ENCODE measurements at regions not wholly inside any gene's neighbourhood (a gene's known extent, or its start where the extent isn't known, plus 50 kb on each side); places are given as distances from the start of the nearest gene placed in this dataset.
A peak's percentile ranks its signal among the peaks of the same experiment; 100 is the strongest.

- BruUV-seq (replicated peaks), result no TSS peak
Measured at GRCh38 chr12:58386136-58386535, 444.8 kb downstream of the ATP23 start.

More at GRCh38 chr12:58386136-58386535, 444.8 kb downstream of the ATP23 start:
- dilution Hi-C loops (cut with HindIII; ENCODE audit: low sequenced_read_pairs, unreplicated experiment), result no loop called here
- Histone ChIP-seq H3K9me3 (ENCODE audit: control insufficient read depth, insufficient read depth, low read length) (no peaks in the 10 kb centered on the region), H3K4me1 (ENCODE audit: control insufficient read depth, insufficient read depth, low read length) (peaks cover 7% of the 10 kb centered on the region; the same call in 1 of the 2 replicates), H2BK20ac (ENCODE audit: low read depth, low read length) (peak overlapping the region; percentile 54; the same call in 1 of the 2 replicates), H3K4ac (ENCODE audit: low read depth, low read length) (peak overlapping the region; percentile 54), H4K91ac (ENCODE audit: insufficient read depth, low read depth, low read length) (no peak overlapping the region), H3K9me1 (ENCODE audit: insufficient read depth, low read length) (no peaks in the 10 kb centered on the region), H2AK9ac (replicated peaks; ENCODE audit: low read depth, low read length, poor library complexity) (no peak overlapping the region), H2AK5ac (ENCODE audit: low read depth, low read length) (peak overlapping the region; percentile 38; the same call in 1 of the 2 replicates), H4K8ac (ENCODE audit: low read depth in 2 of 2, low read length in 2 of 2) (peak overlapping the region in 1 of 2 experiments; percentile 73; a peak in 2 of 4 replicates), H3K79me1 (ENCODE audit: low read depth in 1 of 2, low read length in 2 of 2) (no peaks in the 10 kb centered on the region), H3K4me3 (ENCODE audit: insufficient read depth, low read depth, low read length) (no peak overlapping the region), H4K5ac (ENCODE audit: low read depth, low read length) (no peak overlapping the region), H2BK15ac (ENCODE audit: low read depth, low read length) (peak overlapping the region; percentile 63; the same call in 1 of the 3 replicates), H3K18ac (ENCODE audit: low read depth, low read length) (0 out of 2 replicates have a peak overlapping the region, but pooled peaks have one; percentile 60), H4K20me1 (ENCODE audit: insufficient read depth, low read length) (no peaks in the 10 kb centered on the region), H3K27me3 (ENCODE audit: control insufficient read depth, insufficient read depth, low read length) (no peaks in the 10 kb centered on the region), H3K56ac (ENCODE audit: extremely low read depth, insufficient read depth, low read length) (no peak overlapping the region), H3K14ac (replicated peaks; ENCODE audit: low read depth, low read length) (no peak overlapping the region), H3K27ac (ENCODE audit: insufficient read depth, low read length) (no peak overlapping the region), H2AFZ (replicated peaks; ENCODE audit: low read length, poor library complexity) (no peak overlapping the region), H2BK5ac (ENCODE audit: low read depth, low read length, poor library complexity, severe bottlenecking) (no peak overlapping the region), H3K4me2 (ENCODE audit: low read depth, low read length) (no peak overlapping the region), H3K36me3 (ENCODE audit: control insufficient read depth, insufficient read depth, low read length) (no peaks in the 10 kb centered on the region), H3K9ac (ENCODE audit: low read depth, low read length) (no peak overlapping the region), H2BK120ac (ENCODE audit: low read depth, low read length) (peak overlapping the region; percentile 50), H3K23ac (ENCODE audit: low read depth, low read length) (peak overlapping the region; percentile 2; the same call in 1 of the 2 replicates)
- CTCF ChIA-PET, result interaction anchor here (0.6 kb wide), 1 partner anchor 10 kb away, joined by 3 read pairs; no protein-coding TSS in a partner anchor
- no peak for ATAC-seq (ENCODE audit: low read depth)
- TF ChIP-seq BHLHE40 (IDR thresholded peaks at IDR 0.05; ENCODE audit: low read depth, low read length) (no peak), CEBPB (IDR thresholded peaks at IDR 0.05; ENCODE audit: low read depth, low read length) (peak; percentile 47), MAFK (IDR thresholded peaks at IDR 0.05; ENCODE audit: low read depth, low read length) (no peak)
- POLR2A ChIA-PET (ENCODE audit: unreplicated experiment), result no interaction called here
- intact Hi-C loops (cut with micrococcal nuclease), result no loop called here
- WGBS, 2 experiments (ENCODE audit: extremely low coverage in 2 of 2, insufficient read length in 1 of 2), result no CpG with 5 or more reads among the region's 2 CpGs
- no peak for DNase-seq
- in situ Hi-C loops (cut with MboI; ENCODE audit: low sequenced_read_pairs), result no loop called here
